HEK293T (cell line): ENCODE measurements at regions not wholly inside any gene's neighbourhood (a gene's known extent, or its start where the extent isn't known, plus 50 kb on each side); places are given as distances from the start of the nearest gene placed in this dataset.

Source experiments
- CTCF ChIA-PET: fragments of 350-600 bp; formaldehyde crosslinking; extraction: SDS; loops from one replicate; lab custom pipeline; 2021; ENCODE audit warnings: antibody characterized with exemption, inconsistent platforms; lab: Yijun Ruan, JAX
- POLR2A ChIA-PET: fragments of 350-600 bp; formaldehyde crosslinking; extraction: SDS; loops from one replicate; lab custom pipeline; 2020; ENCODE audit warnings: antibody characterized with exemption, inconsistent platforms; lab: Yijun Ruan, JAX
- DNase-seq: peaks from one replicate; pipeline ENCODE4 v3.0.0; 2012; ENCODE audit warnings: mixed read lengths; ENCODE audit errors: extremely low spot score
- ARNT ChIP-seq: fragments of 450-650 bp; IDR thresholded peaks from 2 replicates; pipeline ENCODE4 v1.6.1; 2017; ENCODE audit warnings: mild to moderate bottlenecking
- BHLHE40 ChIP-seq: fragments of 450-650 bp; IDR thresholded peaks from 2 replicates; pipeline ENCODE4 v1.6.1; 2016; ENCODE audit warnings: mild to moderate bottlenecking, moderate library complexity, borderline replicate concordance
- CTBP1 ChIP-seq: fragments of 450-650 bp; IDR thresholded peaks from 2 replicates; pipeline ENCODE4 v1.6.1; 2016; ENCODE audit warnings: borderline replicate concordance
- ELF4 ChIP-seq: fragments of 450-650 bp; IDR thresholded peaks from 2 replicates; pipeline ENCODE4 v1.6.1; 2017; ENCODE audit warnings: antibody characterized with exemption
- FOXA1 ChIP-seq: fragments of 450-650 bp; IDR thresholded peaks from 2 replicates; pipeline ENCODE4 v1.6.1; 2016; ENCODE audit warnings: mild to moderate bottlenecking
- FOXK2 ChIP-seq: fragments of 450-650 bp; IDR thresholded peaks from 2 replicates; pipeline ENCODE4 v1.6.1; 2016; ENCODE audit warnings: mild to moderate bottlenecking
- FOXM1 ChIP-seq: fragments of 450-650 bp; IDR thresholded peaks from 2 replicates; pipeline ENCODE4 v1.6.1; 2017; ENCODE audit warnings: mild to moderate bottlenecking, borderline replicate concordance
- HDGF ChIP-seq: fragments of 450-650 bp; IDR thresholded peaks from 2 replicates; pipeline ENCODE4 v1.6.1; 2017; ENCODE audit warnings: antibody characterized with exemption, borderline replicate concordance
- L3MBTL2 ChIP-seq: fragments of 450-650 bp; conservative IDR thresholded peaks from 2 replicates; pipeline ENCODE4 v1.6.1; 2016; ENCODE audit warnings: mild to moderate bottlenecking
- LEF1 ChIP-seq: fragments of 450-650 bp; IDR thresholded peaks from 2 replicates; pipeline ENCODE4 v1.6.1; 2017; ENCODE audit warnings: mild to moderate bottlenecking, borderline replicate concordance
- NFRKB ChIP-seq: fragments of 450-650 bp; IDR thresholded peaks from 2 replicates; pipeline ENCODE4 v1.6.1; 2016; ENCODE audit warnings: mild to moderate bottlenecking, moderate library complexity
- SP1 ChIP-seq: fragments of 450-650 bp; IDR thresholded peaks from 2 replicates; pipeline ENCODE4 v1.6.1; 2017
- SUZ12 ChIP-seq: fragments of 450-650 bp; IDR thresholded peaks from 2 replicates; pipeline ENCODE4 v1.6.1; 2016; ENCODE audit warnings: mild to moderate bottlenecking
- TARDBP ChIP-seq: fragments of 450-650 bp; IDR thresholded peaks from 2 replicates; pipeline ENCODE4 v1.6.1; 2016
- ZNF384 ChIP-seq: fragments of 450-650 bp; IDR thresholded peaks from 2 replicates; pipeline ENCODE4 v1.6.1; 2016
- TF ChIP-seq, protein P1 (sequence below): fragments of 450-650 bp; IDR thresholded peaks from 2 replicates; pipeline ENCODE4 v1.6.1; 2016

DNA sequence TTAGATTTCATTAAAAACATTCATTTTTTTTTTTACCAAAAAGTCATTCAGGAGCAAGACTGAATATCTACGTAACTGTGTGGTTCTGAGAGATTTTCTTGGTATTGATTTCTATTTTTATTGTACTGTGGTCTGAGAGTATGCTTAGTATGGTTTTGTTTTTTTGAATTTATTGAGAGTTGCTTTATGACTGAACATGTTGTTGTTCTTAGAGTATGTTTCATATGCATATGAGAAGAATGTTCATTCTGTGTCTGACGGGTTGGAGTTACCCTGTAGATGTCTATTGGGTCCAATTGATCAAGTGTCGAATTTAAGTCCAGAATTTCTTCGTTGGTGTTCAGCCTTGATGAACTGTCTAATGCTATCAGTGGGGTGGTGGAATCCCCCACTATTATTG lies 306.0 kb upstream of the KCNJ16 start:
- POLR2A ChIA-PET: no interaction called here
- no peak for TF ChIP-seq TARDBP
- TF ChIP-seq FOXK2: no peak
- no peak for TF ChIP-seq NFRKB
- TF ChIP-seq LEF1: no peak
- no peak for TF ChIP-seq BHLHE40
- no peak for TF ChIP-seq ELF4
- TF ChIP-seq, protein P1, sequence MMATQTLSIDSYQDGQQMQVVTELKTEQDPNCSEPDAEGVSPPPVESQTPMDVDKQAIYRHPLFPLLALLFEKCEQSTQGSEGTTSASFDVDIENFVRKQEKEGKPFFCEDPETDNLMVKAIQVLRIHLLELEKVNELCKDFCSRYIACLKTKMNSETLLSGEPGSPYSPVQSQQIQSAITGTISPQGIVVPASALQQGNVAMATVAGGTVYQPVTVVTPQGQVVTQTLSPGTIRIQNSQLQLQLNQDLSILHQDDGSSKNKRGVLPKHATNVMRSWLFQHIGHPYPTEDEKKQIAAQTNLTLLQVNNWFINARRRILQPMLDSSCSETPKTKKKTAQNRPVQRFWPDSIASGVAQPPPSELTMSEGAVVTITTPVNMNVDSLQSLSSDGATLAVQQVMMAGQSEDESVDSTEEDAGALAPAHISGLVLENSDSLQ: no peak
- TF ChIP-seq SP1: no peak
- no peak for TF ChIP-seq HDGF
- TF ChIP-seq ARNT: no peak
- no peak for TF ChIP-seq FOXM1
- no peak for TF ChIP-seq CTBP1
- no peak for TF ChIP-seq L3MBTL2
- no peak for TF ChIP-seq SUZ12
- no peak for TF ChIP-seq FOXA1
- CTCF ChIA-PET: no interaction called here
- no peak for DNase-seq

DNA sequence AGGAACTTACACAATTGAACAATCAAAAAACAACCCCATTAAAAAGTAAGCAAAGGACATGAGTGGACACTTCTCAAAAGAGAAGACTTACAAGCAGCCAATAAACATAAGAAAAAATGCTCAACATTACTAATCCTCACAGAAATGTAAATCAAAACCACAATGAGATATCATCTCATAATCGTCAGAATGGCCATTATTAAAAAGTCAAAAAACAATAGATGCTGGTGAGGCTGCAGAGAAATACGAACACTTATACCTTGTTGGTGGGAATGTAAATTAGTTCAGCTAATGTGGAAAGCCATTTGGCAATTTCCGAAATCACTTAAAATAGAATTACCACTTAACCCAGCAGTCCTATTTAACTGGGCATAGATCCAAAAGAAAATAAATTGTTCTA lies 301.9 kb upstream of the KCNJ16 start:
- no peak for DNase-seq

DNA sequence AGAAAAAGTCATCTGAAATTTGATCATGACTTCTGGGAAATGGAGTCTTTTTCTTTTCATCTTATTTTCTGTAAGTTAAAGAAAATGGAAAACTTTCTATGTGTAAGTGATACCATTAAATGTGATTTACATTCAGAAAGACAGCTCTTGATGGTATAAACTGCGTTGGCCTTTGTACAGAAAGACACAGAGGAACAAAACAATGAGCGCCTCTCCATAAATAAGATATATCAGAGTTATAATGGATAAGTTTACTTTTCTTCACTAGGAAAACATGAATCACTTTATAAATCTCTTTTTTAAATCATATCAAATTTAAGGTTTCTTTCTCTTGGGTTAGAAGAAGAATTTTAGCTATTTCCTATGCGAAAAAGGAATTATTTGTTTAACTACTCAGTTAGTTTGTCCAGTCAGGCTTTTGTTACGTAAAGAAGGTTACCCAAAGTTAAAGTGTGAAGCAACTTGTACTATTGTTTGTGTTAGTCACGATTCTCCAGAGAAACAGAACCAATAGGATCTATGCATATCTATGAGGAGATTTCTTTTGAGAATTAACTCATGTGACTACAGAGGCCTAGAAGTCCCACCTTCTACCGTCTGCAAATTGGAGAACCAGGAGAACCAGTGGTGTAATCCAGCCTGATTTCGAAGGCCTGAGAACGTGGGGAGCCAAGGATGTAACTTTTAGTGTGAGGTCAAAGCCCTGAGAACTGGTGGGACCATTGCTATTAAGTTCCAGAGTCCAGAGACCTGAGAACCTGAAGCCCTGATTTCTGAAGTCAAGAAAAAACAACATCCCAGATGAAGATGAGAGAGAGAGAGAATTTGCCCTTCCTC lies 295.4 kb upstream of the KCNJ16 start:
- CTCF ChIA-PET: no interaction called here
- TF ChIP-seq L3MBTL2 (no peak), FOXK2 (no peak), ARNT (no peak), SUZ12 (no peak), HDGF (no peak), ZNF384 (no peak), NFRKB (no peak), FOXM1 (no peak), LEF1 (no peak), TARDBP (no peak), FOXA1 (no peak), SP1 (no peak), ELF4 (no peak), BHLHE40 (no peak)
- TF ChIP-seq, protein P1: no peak
- no peak for DNase-seq
- POLR2A ChIA-PET: no interaction called here

More for the DNA sequence above, 301.9 kb upstream of the KCNJ16 start:
- TF ChIP-seq, protein P1: no peak
- TF ChIP-seq SUZ12: no peak
- no peak for TF ChIP-seq FOXM1
- POLR2A ChIA-PET: no interaction called here
- CTCF ChIA-PET: interaction anchor here (0.6 kb wide), 1 partner anchor 42 kb away, joined by 3 read pairs; no protein-coding TSS in a partner anchor

DNA sequence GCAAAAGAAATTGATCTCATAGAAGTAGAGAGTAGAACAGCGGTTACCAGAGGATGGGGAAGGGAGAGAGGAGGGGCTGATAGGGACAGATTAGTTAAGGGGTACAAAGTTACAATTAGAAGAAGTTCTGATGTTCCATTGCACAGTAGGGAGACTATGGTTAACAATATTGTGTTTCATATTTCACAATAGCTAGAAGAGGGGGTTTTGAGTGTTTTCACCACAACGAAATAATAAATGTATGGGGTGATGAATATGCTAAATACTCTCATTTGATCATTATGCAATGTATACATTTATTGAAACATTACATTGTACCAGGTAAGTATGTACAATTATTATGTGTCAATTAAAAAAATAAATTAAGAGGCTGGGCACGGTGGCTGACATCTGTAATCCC lies 291.2 kb upstream of the KCNJ16 start:
- ChIA-PET POLR2A (no interaction called here), CTCF (no interaction called here)
- TF ChIP-seq, protein P1: no peak
- no peak for TF ChIP-seq ELF4
- no peak for TF ChIP-seq FOXM1
- no peak for TF ChIP-seq ZNF384
- TF ChIP-seq FOXA1: no peak
- no peak for TF ChIP-seq CTBP1
- no peak for TF ChIP-seq NFRKB
- no peak for TF ChIP-seq SUZ12
- DNase-seq: no peak

DNA sequence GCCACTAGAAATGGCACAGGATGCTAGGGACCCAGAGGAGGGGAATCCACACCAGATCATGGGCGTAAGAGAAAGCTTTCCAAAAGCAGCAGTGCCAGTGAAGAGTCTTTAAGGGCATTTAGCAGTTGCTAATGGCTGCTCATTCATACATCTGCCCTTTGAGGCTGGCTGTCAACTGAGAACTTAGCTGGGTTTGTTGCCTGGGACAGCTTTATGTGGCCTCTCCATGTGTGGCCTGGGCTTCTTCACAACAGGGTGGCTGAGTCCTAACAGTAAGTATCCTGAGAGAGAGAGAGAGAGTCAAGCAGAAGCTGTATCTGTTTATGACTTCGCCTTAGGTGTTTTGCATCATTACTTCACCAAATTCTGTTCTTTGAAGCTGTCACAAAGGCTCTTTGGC lies 286.1 kb upstream of the KCNJ16 start:
- DNase-seq: no peak
- TF ChIP-seq SUZ12 (no peak), ARNT (no peak)
- POLR2A ChIA-PET: no interaction called here
- CTCF ChIA-PET: no interaction called here

DNA sequence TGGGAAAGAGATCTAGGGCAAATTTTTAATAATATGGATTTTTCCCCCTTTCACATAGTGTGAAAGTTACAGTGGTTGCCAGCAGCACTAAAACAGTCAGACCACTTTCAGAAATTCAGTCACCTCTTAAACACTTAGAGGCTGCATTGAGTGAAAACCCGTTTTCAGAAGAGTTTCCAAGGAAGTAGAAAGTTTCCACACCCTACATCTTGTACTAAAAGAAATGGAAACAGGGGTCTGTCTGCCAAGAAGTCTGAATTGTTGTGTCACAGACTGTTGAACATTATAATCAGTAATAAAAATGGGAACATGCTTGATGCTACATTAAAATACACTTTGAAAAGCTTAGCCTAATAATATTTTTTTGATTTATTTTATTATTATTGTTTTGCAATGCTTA lies 278.9 kb upstream of the KCNJ16 start:
- ChIA-PET CTCF (no interaction called here), POLR2A (no interaction called here)
- no peak for TF ChIP-seq ZNF384
- TF ChIP-seq ARNT: no peak
- TF ChIP-seq L3MBTL2: no peak
- TF ChIP-seq HDGF: no peak
- no peak for TF ChIP-seq ELF4
- TF ChIP-seq SUZ12: no peak
- TF ChIP-seq BHLHE40: no peak
- TF ChIP-seq SP1: no peak
- no peak for TF ChIP-seq TARDBP
- no peak for TF ChIP-seq FOXA1
- TF ChIP-seq NFRKB: no peak
- no peak for TF ChIP-seq LEF1
- TF ChIP-seq, protein P1: no peak
- no peak for TF ChIP-seq FOXK2
- TF ChIP-seq FOXM1: no peak
- no peak for TF ChIP-seq CTBP1
- no peak for DNase-seq
